GM18520 (cell line): ENCODE measurements at regions not wholly inside any gene's neighbourhood (a gene's known extent, or its start where the extent isn't known, plus 50 kb on each side); places are given as distances from the start of the nearest gene placed in this dataset.

Source experiments
- ATAC-seq: cut with Tn5 transposase; IDR thresholded peaks from one replicate; pipeline ENCODE4 v1.9.1; 2021; ENCODE audit not compliant: unreplicated experiment

- ATAC-seq: no peak
Measured at GRCh38 chr4:137333031-137333430, 199.3 kb downstream of the PCDH18 start.

GRCh38 chr4:137312257-137312656 is 220.0 kb downstream of the PCDH18 start:
- no peak for ATAC-seq

GRCh38 chr4:137310593-137311490 is 221.5 kb downstream of the PCDH18 start:
- no peak for ATAC-seq

- ATAC-seq: no peak
Measured at GRCh38 chr4:137310166-137310565, 222.1 kb downstream of the PCDH18 start.

- ATAC-seq: no peak
Measured at GRCh38 chr4:137309424-137309823, 222.9 kb downstream of the PCDH18 start.

GRCh38 chr4:137307806-137308205 is 224.5 kb downstream of the PCDH18 start:
- no peak for ATAC-seq

- ATAC-seq: no peak
Measured at GRCh38 chr4:137300776-137301175, 231.5 kb downstream of the PCDH18 start.

- no peak for ATAC-seq
Measured at GRCh38 chr4:137299281-137299680, 233.0 kb downstream of the PCDH18 start.

GRCh38 chr4:137293281-137293680 is 239.0 kb downstream of the PCDH18 start:
- no peak for ATAC-seq

GRCh38 chr4:137283737-137284136 is 248.6 kb downstream of the PCDH18 start:
- no peak for ATAC-seq

- ATAC-seq: no peak
Measured at GRCh38 chr4:137278431-137278830, 253.9 kb downstream of the PCDH18 start.

- no peak for ATAC-seq
Measured at GRCh38 chr4:137274404-137274803, 257.9 kb downstream of the PCDH18 start.

GRCh38 chr4:137267024-137267423 is 265.3 kb downstream of the PCDH18 start:
- no peak for ATAC-seq

- ATAC-seq: no peak
Measured at GRCh38 chr4:137266511-137266910, 265.8 kb downstream of the PCDH18 start.

GRCh38 chr4:137263206-137263605 is 269.1 kb downstream of the PCDH18 start:
- ATAC-seq: no peak

GRCh38 chr4:137253949-137254348 is 278.3 kb downstream of the PCDH18 start:
- ATAC-seq: no peak

GRCh38 chr4:137249112-137249511 is 283.2 kb downstream of the PCDH18 start:
- ATAC-seq: no peak

GRCh38 chr4:137238456-137239162 is 293.7 kb downstream of the PCDH18 start:
- no peak for ATAC-seq

- ATAC-seq: no peak
Measured at GRCh38 chr4:137226900-137227299, 305.4 kb downstream of the PCDH18 start.

- no peak for ATAC-seq
Measured at GRCh38 chr4:137226221-137226620, 306.1 kb downstream of the PCDH18 start.

- ATAC-seq: no peak
Measured at GRCh38 chr4:137213372-137214173, 318.7 kb downstream of the PCDH18 start.
